ENCODE measurements at regions not wholly inside any gene's neighbourhood (a gene's known extent, or its start where the extent isn't known, plus 50 kb on each side); places are given as distances from the start of the nearest gene placed in this dataset.
"Not testable (repeated sequence)": the region's sequence is repeated elsewhere in the genome, so short reads cannot be mapped to it uniquely, and the experiment has no call there.

DNA sequence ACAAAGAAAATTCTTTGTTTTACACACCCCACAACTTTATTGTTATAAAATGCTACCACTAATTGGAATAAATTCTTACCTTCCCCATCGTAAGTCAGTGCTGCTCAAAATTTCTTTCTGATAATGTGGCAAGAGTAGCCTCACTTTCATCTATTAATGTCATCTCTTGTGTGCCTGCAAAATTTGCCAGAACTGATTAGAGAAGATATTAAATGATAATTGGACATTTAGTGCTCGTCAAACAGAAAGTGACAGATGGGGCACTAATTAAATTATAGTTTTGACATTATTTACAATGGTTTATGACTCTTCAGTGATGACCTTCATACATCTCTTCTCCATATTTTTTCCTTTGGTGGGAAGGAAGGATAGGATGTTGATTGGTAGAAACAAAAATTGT is 690.9 kb downstream of the NXPH1 start:
- no peak for DNase-seq (ENCODE audit: low read depth, low spot score)
- no peak overlapping the region for H3K4me3 ChIP-seq (ENCODE audit: low read depth, low read length)
- POLR2A ChIA-PET: no interaction called here
- CTCF ChIA-PET: no interaction called here
- TF ChIP-seq, protein P1, sequence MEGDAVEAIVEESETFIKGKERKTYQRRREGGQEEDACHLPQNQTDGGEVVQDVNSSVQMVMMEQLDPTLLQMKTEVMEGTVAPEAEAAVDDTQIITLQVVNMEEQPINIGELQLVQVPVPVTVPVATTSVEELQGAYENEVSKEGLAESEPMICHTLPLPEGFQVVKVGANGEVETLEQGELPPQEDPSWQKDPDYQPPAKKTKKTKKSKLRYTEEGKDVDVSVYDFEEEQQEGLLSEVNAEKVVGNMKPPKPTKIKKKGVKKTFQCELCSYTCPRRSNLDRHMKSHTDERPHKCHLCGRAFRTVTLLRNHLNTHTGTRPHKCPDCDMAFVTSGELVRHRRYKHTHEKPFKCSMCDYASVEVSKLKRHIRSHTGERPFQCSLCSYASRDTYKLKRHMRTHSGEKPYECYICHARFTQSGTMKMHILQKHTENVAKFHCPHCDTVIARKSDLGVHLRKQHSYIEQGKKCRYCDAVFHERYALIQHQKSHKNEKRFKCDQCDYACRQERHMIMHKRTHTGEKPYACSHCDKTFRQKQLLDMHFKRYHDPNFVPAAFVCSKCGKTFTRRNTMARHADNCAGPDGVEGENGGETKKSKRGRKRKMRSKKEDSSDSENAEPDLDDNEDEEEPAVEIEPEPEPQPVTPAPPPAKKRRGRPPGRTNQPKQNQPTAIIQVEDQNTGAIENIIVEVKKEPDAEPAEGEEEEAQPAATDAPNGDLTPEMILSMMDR (IDR thresholded peaks at IDR 0.05; ENCODE audit: insufficient read depth, low read length, missing control alignments): no peak

DNA sequence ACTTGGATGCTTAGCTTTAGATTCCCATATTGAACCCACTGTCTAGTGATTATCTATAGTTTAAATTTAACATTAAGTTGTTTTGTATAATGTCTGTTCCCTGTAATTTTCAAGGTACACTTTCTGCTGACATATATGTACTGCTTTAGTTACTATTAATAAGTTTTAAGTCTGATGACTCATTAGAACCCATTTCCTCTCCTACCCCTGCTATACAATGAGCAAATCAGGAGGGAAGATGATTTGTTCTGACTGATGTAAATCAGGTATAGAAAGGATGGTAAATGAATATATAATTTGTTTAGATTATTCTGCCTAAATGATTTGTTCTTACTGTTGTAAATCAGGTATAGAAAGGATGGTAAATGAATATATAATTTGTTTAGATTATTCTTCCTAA is 691.8 kb downstream of the NXPH1 start:
- H3K4me3 ChIP-seq (ENCODE audit: low read depth, low read length): no peak overlapping the region
- POLR2A ChIA-PET: no interaction called here
- TF ChIP-seq, protein P1 (IDR thresholded peaks at IDR 0.05; ENCODE audit: insufficient read depth, low read length, missing control alignments): no peak
- CTCF ChIA-PET: no interaction called here
- DNase-seq (ENCODE audit: low read depth, low spot score): no peak

DNA sequence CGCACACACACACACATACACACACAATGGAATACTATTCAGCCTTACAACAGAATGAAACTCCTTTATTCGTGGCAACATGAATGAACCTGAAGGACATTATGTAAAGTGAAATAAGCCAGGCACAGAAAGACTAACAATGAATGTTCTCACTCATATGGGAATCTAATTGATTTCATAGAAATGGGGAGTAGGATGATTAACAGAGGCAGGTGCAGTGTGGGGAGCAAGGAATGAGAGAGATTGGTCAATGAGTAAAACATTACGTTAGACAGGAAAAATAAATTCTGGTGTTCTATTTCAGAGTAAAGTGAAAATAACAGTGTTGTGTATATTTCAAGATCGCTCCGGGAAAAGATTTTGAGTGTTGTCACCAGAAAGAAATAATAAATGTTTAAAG is 694.5 kb downstream of the NXPH1 start:
- ChIA-PET POLR2A (no interaction called here), CTCF (no interaction called here)
- DNase-seq (ENCODE audit: low read depth, low spot score): no peak
- TF ChIP-seq, protein P1 (IDR thresholded peaks at IDR 0.05; ENCODE audit: insufficient read depth, low read length, missing control alignments): no peak
- no peak overlapping the region for H3K4me3 ChIP-seq (ENCODE audit: low read depth, low read length)

DNA sequence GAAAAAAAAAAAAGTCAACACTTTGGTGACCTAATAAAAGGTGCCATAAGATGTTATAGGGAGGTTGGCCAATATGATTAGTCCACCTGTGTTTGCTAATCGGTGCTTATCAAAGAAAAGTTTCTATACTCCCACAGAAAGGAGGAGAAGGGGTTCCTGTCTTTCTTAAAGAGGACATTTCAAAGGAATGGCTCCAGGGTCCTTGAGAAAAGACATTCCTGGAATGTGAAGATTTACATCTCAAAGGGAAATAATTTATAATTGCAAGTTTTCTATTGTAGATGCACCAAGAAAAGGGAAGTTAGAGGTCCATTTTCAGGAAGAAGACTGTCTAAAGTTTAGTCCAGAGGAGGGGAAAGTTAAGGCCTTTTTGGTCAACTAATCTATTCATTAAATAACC is 715.3 kb downstream of the NXPH1 start:
- TF ChIP-seq, protein P1 (IDR thresholded peaks at IDR 0.05; ENCODE audit: insufficient read depth, low read length, missing control alignments): no peak
- CTCF ChIA-PET: no interaction called here
- POLR2A ChIA-PET: no interaction called here

DNA sequence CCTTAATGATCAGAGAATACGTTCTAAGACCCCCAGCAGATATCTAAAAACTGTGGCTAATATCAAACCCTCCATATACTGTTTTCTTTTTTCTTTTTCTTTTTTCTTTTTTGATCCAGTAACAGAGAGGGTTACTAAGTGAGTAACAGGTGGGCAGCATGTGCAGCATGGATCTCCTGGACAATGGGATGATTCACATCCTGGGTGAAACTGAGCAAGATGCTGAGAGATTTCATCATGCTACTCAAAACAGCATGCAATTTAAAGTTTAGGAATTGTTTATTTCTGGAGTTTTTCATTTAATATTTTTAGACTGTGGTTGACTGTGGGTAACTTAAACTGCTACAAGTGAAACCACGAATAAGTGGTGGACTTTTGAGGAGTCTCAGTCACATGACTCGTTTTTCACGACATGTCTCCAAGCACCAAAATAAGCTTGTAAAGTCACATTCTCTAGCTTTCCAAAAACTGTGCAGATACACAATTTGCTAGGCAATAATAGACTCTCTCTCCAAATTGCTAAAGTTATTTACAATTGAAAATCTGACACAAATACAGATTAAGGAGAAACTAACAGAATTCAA is 716.2 kb downstream of the NXPH1 start:
- TF ChIP-seq, protein P1 (IDR thresholded peaks at IDR 0.05; ENCODE audit: insufficient read depth, low read length, missing control alignments): no peak
- CTCF ChIA-PET: no interaction called here
- DNase-seq (ENCODE audit: low read depth, low spot score): no peak
- no peak overlapping the region for H3K4me3 ChIP-seq (ENCODE audit: low read depth, low read length)
- POLR2A ChIA-PET: no interaction called here

More for the DNA sequence above, 715.3 kb downstream of the NXPH1 start:
- DNase-seq (ENCODE audit: low read depth, low spot score): no peak
- no peak overlapping the region for H3K4me3 ChIP-seq (ENCODE audit: low read depth, low read length)

DNA sequence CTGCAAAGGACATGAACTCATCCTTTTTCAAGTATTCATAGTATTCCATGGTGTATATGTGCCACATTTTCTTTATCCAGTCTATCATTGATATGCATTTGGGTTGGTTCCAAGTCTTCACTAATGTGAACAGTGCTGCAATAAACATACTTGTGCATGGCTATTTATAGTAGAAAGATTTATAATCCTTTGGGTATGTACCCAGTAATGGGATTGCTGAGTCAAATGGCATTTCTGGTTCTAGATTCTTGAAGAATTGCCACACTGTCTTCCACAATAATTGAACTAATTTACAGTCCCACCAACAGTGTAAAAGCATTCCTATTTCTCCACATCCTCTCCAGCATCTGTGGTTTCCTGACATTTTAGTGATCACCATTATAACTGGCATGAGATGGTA is 730.3 kb downstream of the NXPH1 start:
- DNase-seq (ENCODE audit: low read depth, low spot score); CTCF ChIA-PET; H3K4me3 ChIP-seq (ENCODE audit: low read depth, low read length); POLR2A ChIA-PET: not testable (repeated sequence)

DNA sequence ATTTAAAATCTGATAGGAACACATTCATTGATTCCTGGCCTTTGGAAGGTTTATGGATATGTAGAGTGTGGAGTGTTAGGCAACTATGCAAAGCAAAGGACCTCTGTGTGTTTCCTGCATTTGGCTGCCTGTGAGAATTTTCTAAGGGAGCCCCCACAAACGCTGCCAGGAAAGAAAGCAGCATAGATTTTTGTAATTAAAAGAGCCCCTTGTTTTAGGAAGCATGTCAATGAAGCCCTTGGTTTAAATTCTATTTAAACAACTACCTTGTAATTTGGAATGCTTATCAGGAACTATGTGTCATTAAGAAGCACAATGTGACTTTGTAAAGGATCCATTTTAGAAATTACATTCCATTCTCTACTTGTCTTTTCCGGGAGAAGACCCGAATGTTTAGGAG is 742.5 kb downstream of the NXPH1 start:
- ChIA-PET CTCF (no interaction called here), POLR2A (no interaction called here)
- DNase-seq (ENCODE audit: low read depth, low spot score): no peak
- no peak overlapping the region for H3K4me3 ChIP-seq (ENCODE audit: low read depth, low read length)
- TF ChIP-seq, protein P1 (IDR thresholded peaks at IDR 0.05; ENCODE audit: insufficient read depth, low read length, missing control alignments): no peak

Measured in AG04449 (cell line).